OCI-LY7 (cell line): ENCODE measurements at regions not wholly inside any gene's neighbourhood (a gene's known extent, or its start where the extent isn't known, plus 50 kb on each side); places are given as distances from the start of the nearest gene placed in this dataset.

ENCODE experiments used
- EZH2phosphoT487 ChIP-seq: fragments of 200-600 bp; sonication (generic); IDR thresholded peaks from 2 replicates; pipeline ENCODE4 v1.6.1; 2018; ENCODE audit warnings: low read depth, borderline replicate concordance, mild to moderate bottlenecking, mixed run types, antibody characterized with exemption, low read length, moderate library complexity, mixed read lengths
- TF ChIP-seq, protein P1 (sequence below): fragments of 200-600 bp; sonication (generic); conservative IDR thresholded peaks from 2 replicates; pipeline ENCODE4 v1.5.1; 2014; ENCODE audit warnings: mild to moderate bottlenecking, antibody characterized with exemption, low read length, moderate library complexity, mixed read lengths

- TF ChIP-seq, protein P1, sequence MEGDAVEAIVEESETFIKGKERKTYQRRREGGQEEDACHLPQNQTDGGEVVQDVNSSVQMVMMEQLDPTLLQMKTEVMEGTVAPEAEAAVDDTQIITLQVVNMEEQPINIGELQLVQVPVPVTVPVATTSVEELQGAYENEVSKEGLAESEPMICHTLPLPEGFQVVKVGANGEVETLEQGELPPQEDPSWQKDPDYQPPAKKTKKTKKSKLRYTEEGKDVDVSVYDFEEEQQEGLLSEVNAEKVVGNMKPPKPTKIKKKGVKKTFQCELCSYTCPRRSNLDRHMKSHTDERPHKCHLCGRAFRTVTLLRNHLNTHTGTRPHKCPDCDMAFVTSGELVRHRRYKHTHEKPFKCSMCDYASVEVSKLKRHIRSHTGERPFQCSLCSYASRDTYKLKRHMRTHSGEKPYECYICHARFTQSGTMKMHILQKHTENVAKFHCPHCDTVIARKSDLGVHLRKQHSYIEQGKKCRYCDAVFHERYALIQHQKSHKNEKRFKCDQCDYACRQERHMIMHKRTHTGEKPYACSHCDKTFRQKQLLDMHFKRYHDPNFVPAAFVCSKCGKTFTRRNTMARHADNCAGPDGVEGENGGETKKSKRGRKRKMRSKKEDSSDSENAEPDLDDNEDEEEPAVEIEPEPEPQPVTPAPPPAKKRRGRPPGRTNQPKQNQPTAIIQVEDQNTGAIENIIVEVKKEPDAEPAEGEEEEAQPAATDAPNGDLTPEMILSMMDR: no peak
- no peak for TF ChIP-seq EZH2phosphoT487
Measured at GRCh38 chr4:189533603-189534002, 407.1 kb upstream of the FRG1 start.
